ENCODE measurements at regions not wholly inside any gene's neighbourhood (a gene's known extent, or its start where the extent isn't known, plus 50 kb on each side); places are given as distances from the start of the nearest gene placed in this dataset.

DNA sequence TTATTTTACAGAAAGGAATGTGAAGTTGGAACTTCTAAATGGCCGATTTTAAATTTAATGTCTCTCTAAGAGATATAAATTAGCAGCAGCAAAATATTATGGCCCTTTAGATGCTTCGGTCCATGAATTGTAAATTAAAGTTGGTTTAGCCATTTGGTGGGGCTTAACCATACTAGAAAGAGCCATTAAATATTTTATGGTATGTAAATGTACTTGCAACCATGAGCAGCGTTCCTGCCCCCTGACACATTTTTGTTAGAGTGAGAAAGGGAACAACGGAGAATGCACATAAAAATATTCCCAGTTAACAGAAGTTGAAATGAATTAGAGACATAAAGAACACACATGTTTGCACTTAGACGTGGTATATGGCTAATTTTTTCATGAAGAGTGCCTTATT is 237.9 kb downstream of the MYLK4 start:
- TF ChIP-seq TAF1 (IDR thresholded peaks at IDR 0.05; ENCODE audit: low read depth), result no peak
- TF ChIP-seq, protein P1, sequence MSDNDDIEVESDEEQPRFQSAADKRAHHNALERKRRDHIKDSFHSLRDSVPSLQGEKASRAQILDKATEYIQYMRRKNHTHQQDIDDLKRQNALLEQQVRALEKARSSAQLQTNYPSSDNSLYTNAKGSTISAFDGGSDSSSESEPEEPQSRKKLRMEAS (IDR thresholded peaks at IDR 0.05), result no peak
- TF ChIP-seq YY1 (IDR thresholded peaks at IDR 0.05; ENCODE audit: low read depth), result no peak
- no peak for TF ChIP-seq RAD21 (IDR thresholded peaks at IDR 0.05; ENCODE audit: low read depth)
- TF ChIP-seq NFIC (IDR thresholded peaks at IDR 0.05), result no peak
- TF ChIP-seq, protein P2, sequence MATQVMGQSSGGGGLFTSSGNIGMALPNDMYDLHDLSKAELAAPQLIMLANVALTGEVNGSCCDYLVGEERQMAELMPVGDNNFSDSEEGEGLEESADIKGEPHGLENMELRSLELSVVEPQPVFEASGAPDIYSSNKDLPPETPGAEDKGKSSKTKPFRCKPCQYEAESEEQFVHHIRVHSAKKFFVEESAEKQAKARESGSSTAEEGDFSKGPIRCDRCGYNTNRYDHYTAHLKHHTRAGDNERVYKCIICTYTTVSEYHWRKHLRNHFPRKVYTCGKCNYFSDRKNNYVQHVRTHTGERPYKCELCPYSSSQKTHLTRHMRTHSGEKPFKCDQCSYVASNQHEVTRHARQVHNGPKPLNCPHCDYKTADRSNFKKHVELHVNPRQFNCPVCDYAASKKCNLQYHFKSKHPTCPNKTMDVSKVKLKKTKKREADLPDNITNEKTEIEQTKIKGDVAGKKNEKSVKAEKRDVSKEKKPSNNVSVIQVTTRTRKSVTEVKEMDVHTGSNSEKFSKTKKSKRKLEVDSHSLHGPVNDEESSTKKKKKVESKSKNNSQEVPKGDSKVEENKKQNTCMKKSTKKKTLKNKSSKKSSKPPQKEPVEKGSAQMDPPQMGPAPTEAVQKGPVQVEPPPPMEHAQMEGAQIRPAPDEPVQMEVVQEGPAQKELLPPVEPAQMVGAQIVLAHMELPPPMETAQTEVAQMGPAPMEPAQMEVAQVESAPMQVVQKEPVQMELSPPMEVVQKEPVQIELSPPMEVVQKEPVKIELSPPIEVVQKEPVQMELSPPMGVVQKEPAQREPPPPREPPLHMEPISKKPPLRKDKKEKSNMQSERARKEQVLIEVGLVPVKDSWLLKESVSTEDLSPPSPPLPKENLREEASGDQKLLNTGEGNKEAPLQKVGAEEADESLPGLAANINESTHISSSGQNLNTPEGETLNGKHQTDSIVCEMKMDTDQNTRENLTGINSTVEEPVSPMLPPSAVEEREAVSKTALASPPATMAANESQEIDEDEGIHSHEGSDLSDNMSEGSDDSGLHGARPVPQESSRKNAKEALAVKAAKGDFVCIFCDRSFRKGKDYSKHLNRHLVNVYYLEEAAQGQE (IDR thresholded peaks at IDR 0.05; ENCODE audit: low read depth), result no peak
- TF ChIP-seq TCF12 (IDR thresholded peaks at IDR 0.05; ENCODE audit: low read depth), result no peak
- no peak for TF ChIP-seq EP300 (IDR thresholded peaks at IDR 0.05; ENCODE audit: borderline replicate concordance)
